Activated CD8-positive, alpha-beta T cell treated with anti-CD3 and anti-CD28 coated beads for 36 hours (primary cell): ENCODE measurements at regions not wholly inside any gene's neighbourhood (a gene's known extent, or its start where the extent isn't known, plus 50 kb on each side); places are given as distances from the start of the nearest gene placed in this dataset.

ENCODE experiments used
- ATAC-seq: fragments of 200-7000 bp; cut with Tn5 transposase; one replicate; pipeline ENCODE4 v1.10.0; 2021; ENCODE audit warnings: mild to moderate bottlenecking, moderate library complexity
- CTCF ChIA-PET: fragments of 350-600 bp; sonication (Branson Sonifier 250); formaldehyde crosslinking; loops from one replicate; lab custom pipeline; 2021; ENCODE audit warnings: antibody characterized with exemption; lab: Charles Lee
- POLR2A ChIA-PET: fragments of 350-600 bp; sonication (Branson Sonifier 250); formaldehyde crosslinking; loops from one replicate; lab custom pipeline; 2021; ENCODE audit warnings: antibody characterized with exemption; lab: Charles Lee
- DNase-seq: peaks from one replicate; pipeline ENCODE4 v3.0.0-alpha.2; 2020
- H3K27ac Mint-ChIP-seq: one replicate; pipeline ENCODE4 v1.8.0; 2021; ENCODE audit warnings: mild to moderate bottlenecking, mixed read lengths
- H3K27me3 Mint-ChIP-seq: one replicate; pipeline ENCODE4 v1.8.0; 2021; ENCODE audit warnings: mixed read lengths
- H3K36me3 Mint-ChIP-seq: one replicate; pipeline ENCODE4 v1.8.0; 2021; ENCODE audit warnings: low read depth, mixed read lengths
- H3K4me1 Mint-ChIP-seq: one replicate; pipeline ENCODE4 v1.8.0; 2021; ENCODE audit warnings: low read depth, mixed read lengths
- H3K4me3 Mint-ChIP-seq: one replicate; pipeline ENCODE4 v1.8.0; 2021; ENCODE audit warnings: mild to moderate bottlenecking, moderate library complexity, mixed read lengths
- H3K9me3 Mint-ChIP-seq: one replicate; pipeline ENCODE4 v1.8.0; 2021; ENCODE audit warnings: mixed read lengths
- intact Hi-C: fragments of 100-400 bp; cut with micrococcal nuclease; formaldehyde crosslinking; loops from one replicate; pipeline ENCODE4 v1.10.0; 2022
- TF ChIP-seq, protein P1 (sequence below): fragments of 200-600 bp; IDR thresholded peaks from one replicate; pipeline ENCODE4 v1.8.0; 2022; ENCODE audit warnings: antibody characterized with exemption, mild to moderate bottlenecking

DNA sequence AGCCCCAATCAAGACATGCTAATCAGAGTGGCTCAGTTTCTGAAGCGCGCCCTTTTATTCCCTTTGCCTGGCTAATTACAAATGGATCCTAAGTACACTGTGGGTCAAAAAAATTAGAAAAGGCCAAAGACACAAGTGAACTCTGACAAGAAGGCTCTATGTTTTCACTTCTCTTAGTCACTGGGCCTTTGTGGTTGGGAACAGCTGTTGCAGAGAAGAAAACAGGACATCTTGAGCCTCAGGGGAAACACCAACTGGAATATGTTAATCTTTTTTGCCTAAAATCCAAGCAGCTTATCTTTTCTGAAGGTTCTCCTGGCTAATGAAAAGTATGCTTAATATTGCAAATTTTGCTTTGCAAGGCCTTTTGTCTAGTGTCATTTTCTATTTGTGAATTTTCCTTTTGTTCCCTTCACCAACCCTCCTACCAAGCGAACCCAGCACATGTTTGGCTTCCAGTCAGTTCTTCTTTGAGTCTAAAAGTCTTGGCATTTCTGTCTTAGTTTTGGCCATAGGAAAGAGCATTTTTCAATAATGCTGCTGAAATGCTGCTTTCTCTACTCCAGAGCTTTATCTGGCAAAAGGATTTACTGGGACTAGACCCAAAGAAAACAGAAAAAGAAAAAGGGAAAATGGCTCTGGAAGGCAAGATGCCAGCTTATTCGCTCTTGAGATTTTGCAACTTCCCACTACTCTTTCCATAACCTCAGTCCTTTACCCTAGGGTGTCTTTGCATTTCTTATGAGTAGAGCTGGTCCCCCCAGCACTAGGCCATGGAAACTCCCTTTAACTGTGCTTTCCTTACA lies 440.2 kb upstream of the ST6GAL2 start:
- DNase-seq (no peak), ATAC-seq (no peak)
- POLR2A ChIA-PET = no interaction called here

DNA sequence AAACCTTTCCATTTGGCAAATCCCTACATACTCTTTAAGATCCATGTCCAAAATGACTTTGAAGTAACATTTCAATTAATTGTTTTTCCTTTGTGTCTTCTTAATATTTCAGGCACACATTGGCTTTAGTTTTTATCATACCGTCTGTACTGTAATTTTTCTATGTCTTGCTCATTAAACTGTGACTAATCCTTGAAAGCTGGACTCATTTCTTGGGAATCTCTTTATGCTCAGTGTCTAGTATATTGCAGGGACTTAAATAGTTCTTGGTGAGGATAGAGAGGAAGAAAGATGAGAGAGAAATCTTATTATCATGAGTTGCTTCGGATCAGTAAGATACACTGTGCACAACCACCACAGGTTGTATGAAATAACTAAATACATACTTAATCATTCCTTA lies 448.3 kb upstream of the ST6GAL2 start:
- peaks cover 10% of the 10 kb centered on the region for H3K9me3 Mint-ChIP-seq
- no peaks in the 10 kb centered on the region for H3K4me1 Mint-ChIP-seq
- H3K36me3 Mint-ChIP-seq = no peaks in the 10 kb centered on the region
- no peaks in the 10 kb centered on the region for H3K27me3 Mint-ChIP-seq
- H3K4me3 Mint-ChIP-seq = no peak overlapping the region
- DNase-seq (no peak), ATAC-seq (no peak)
- H3K27ac Mint-ChIP-seq = no peak overlapping the region
- POLR2A ChIA-PET = no interaction called here
- CTCF ChIA-PET = no interaction called here
- intact Hi-C loops = no loop called here
- TF ChIP-seq, protein P1, sequence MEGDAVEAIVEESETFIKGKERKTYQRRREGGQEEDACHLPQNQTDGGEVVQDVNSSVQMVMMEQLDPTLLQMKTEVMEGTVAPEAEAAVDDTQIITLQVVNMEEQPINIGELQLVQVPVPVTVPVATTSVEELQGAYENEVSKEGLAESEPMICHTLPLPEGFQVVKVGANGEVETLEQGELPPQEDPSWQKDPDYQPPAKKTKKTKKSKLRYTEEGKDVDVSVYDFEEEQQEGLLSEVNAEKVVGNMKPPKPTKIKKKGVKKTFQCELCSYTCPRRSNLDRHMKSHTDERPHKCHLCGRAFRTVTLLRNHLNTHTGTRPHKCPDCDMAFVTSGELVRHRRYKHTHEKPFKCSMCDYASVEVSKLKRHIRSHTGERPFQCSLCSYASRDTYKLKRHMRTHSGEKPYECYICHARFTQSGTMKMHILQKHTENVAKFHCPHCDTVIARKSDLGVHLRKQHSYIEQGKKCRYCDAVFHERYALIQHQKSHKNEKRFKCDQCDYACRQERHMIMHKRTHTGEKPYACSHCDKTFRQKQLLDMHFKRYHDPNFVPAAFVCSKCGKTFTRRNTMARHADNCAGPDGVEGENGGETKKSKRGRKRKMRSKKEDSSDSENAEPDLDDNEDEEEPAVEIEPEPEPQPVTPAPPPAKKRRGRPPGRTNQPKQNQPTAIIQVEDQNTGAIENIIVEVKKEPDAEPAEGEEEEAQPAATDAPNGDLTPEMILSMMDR = no peak

More for the DNA sequence above, 440.2 kb upstream of the ST6GAL2 start:
- no peak overlapping the region for H3K4me3 Mint-ChIP-seq
- H3K4me1 Mint-ChIP-seq = no peaks in the 10 kb centered on the region
- TF ChIP-seq, protein P1 = no peak
- intact Hi-C loops = no loop called here
- peaks cover 13% of the 10 kb centered on the region for H3K9me3 Mint-ChIP-seq
- H3K27me3 Mint-ChIP-seq = no peaks in the 10 kb centered on the region
- no peaks in the 10 kb centered on the region for H3K36me3 Mint-ChIP-seq
- CTCF ChIA-PET = no interaction called here
- H3K27ac Mint-ChIP-seq = no peak overlapping the region

DNA sequence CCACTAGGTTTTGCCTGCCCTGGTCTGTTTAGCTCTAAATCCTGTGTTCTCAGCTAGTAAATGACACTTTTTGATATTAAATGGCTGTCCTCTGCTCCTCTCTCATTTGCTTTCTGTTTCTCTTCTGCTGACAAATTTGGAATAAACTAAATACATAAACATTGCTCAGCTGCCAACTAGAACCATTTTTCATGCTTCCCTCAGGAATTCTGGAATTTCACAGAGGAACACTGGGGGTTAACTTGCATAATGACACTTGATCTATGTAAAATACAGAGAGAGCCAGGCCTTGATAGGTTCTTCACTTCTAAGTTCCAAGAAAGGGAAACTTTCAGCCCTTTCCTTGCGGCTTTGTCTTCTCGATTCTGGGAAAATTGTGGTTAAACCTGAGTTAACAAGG lies 450.6 kb upstream of the ST6GAL2 start:
- no peak overlapping the region for H3K27ac Mint-ChIP-seq
- H3K27me3 Mint-ChIP-seq = no peaks in the 10 kb centered on the region
- no peaks in the 10 kb centered on the region for H3K4me1 Mint-ChIP-seq
- H3K4me3 Mint-ChIP-seq = no peak overlapping the region
- ChIA-PET CTCF (no interaction called here), POLR2A (no interaction called here)
- DNase-seq = no peak
- intact Hi-C loops = no loop called here
- ATAC-seq = no peak
- TF ChIP-seq, protein P1 = no peak
- H3K9me3 Mint-ChIP-seq = peaks cover 8% of the 10 kb centered on the region
- no peaks in the 10 kb centered on the region for H3K36me3 Mint-ChIP-seq

GRCh38 chr2:107337209-107337898 lies 451.4 kb upstream of the ST6GAL2 start:
- no peaks in the 10 kb centered on the region for H3K27me3 Mint-ChIP-seq
- no peak overlapping the region for H3K27ac Mint-ChIP-seq
- ATAC-seq (no peak), DNase-seq (no peak)
- no peaks in the 10 kb centered on the region for H3K4me1 Mint-ChIP-seq
- ChIA-PET CTCF (no interaction called here), POLR2A (no interaction called here)
- H3K36me3 Mint-ChIP-seq = no peaks in the 10 kb centered on the region
- no peak overlapping the region for H3K4me3 Mint-ChIP-seq
- intact Hi-C loops = no loop called here
- TF ChIP-seq, protein P1 = no peak
- peaks cover 5% of the 10 kb centered on the region for H3K9me3 Mint-ChIP-seq

- ChIA-PET POLR2A (no interaction called here), CTCF (no interaction called here)
- peaks cover 5% of the 10 kb centered on the region for H3K9me3 Mint-ChIP-seq
- H3K4me3 Mint-ChIP-seq = no peak overlapping the region
- DNase-seq (no peak), ATAC-seq (no peak)
- no peak overlapping the region for H3K27ac Mint-ChIP-seq
- H3K27me3 Mint-ChIP-seq = no peaks in the 10 kb centered on the region
- intact Hi-C loops = no loop called here
- TF ChIP-seq, protein P1 = no peak
- H3K36me3 Mint-ChIP-seq = no peaks in the 10 kb centered on the region
- no peaks in the 10 kb centered on the region for H3K4me1 Mint-ChIP-seq
These were observed 452.1 kb upstream of the ST6GAL2 start for GRCh38 chr2:107338059-107338458.
